ENCODE measurements at regions not wholly inside any gene's neighbourhood (a gene's known extent, or its start where the extent isn't known, plus 50 kb on each side); places are given as distances from the start of the nearest gene placed in this dataset.

GRCh38 chr3:132857317-132857716, 135.1 kb upstream of the NPHP3 start:
- no peak overlapping the region for H3K9ac ChIP-seq
- H3K9me3 ChIP-seq: no peaks in the 10 kb centered on the region
- POLR2A ChIA-PET: no interaction called here
- no peaks in the 10 kb centered on the region for H3K36me3 ChIP-seq (replicated peaks in 1 of 2; ENCODE audit: control insufficient read depth in 1 of 2, insufficient read depth in 2 of 2, low read length in 1 of 2)
- H3K27me3 ChIP-seq (ENCODE audit: insufficient read depth): no peaks in the 10 kb centered on the region
- no peaks in the 10 kb centered on the region for H3K9me2 ChIP-seq
- no peaks in the 10 kb centered on the region for H3F3A ChIP-seq (replicated peaks; ENCODE audit: insufficient read depth)
- no peak for DNase-seq
- CTCF ChIA-PET: no interaction called here
- 81% methylated on average over 1 of the region's 1 CpG for WGBS (ENCODE audit: low lambda C conversion rate)
- no peak overlapping the region for H3K27ac ChIP-seq (ENCODE audit: low read depth in 2 of 2, low read length in 1 of 2)
- H4K20me1 ChIP-seq (ENCODE audit: insufficient read depth): no peaks in the 10 kb centered on the region
- no peaks in the 10 kb centered on the region for H3K79me2 ChIP-seq (ENCODE audit: insufficient read depth)
- no peak overlapping the region for H3K4me2 ChIP-seq
- no peaks in the 10 kb centered on the region for H3K4me1 ChIP-seq (ENCODE audit: control insufficient read depth in 1 of 2, insufficient read depth in 2 of 2, low read depth in 1 of 2, low read length in 1 of 2)
- TF ChIP-seq EP300 (IDR thresholded peaks at IDR 0.05; ENCODE audit: borderline replicate concordance in 1 of 2, low read depth in 1 of 2, low read length in 1 of 2) (no peak), CHD2 (IDR thresholded peaks at IDR 0.05; ENCODE audit: low read length, partially characterized antibody) (no peak)
- no peak overlapping the region for H2AFZ ChIP-seq (ENCODE audit: low read depth)
- no peak overlapping the region for H3K4me3 ChIP-seq (ENCODE audit: low read depth in 2 of 2, low read length in 1 of 2)

GRCh38 chr3:132854856-132855535, 132.8 kb upstream of the NPHP3 start:
- H3K4me2 ChIP-seq: no peak overlapping the region
- no peak for DNase-seq
- no peaks in the 10 kb centered on the region for H3K9me2 ChIP-seq
- H3K27me3 ChIP-seq (ENCODE audit: insufficient read depth): no peaks in the 10 kb centered on the region
- ChIA-PET POLR2A (no interaction called here), CTCF (interaction anchor here (0.6 kb wide), 1 partner anchor 108 kb away, joined by 3 read pairs; no protein-coding TSS in a partner anchor)
- no peak overlapping the region for H2AFZ ChIP-seq (ENCODE audit: low read depth)
- H3K27ac ChIP-seq (ENCODE audit: low read depth in 2 of 2, low read length in 1 of 2): no peak overlapping the region
- H3K9me3 ChIP-seq: no peaks in the 10 kb centered on the region
- H3K4me1 ChIP-seq (ENCODE audit: control insufficient read depth in 1 of 2, insufficient read depth in 2 of 2, low read depth in 1 of 2, low read length in 1 of 2): no peaks in the 10 kb centered on the region
- H3K36me3 ChIP-seq (replicated peaks in 1 of 2; ENCODE audit: control insufficient read depth in 1 of 2, insufficient read depth in 2 of 2, low read length in 1 of 2): no peaks in the 10 kb centered on the region
- no peaks in the 10 kb centered on the region for H3F3A ChIP-seq (replicated peaks; ENCODE audit: insufficient read depth)
- no peaks in the 10 kb centered on the region for H3K79me2 ChIP-seq (ENCODE audit: insufficient read depth)
- no peak overlapping the region for H3K4me3 ChIP-seq (ENCODE audit: low read depth in 2 of 2, low read length in 1 of 2)
- TF ChIP-seq POLR2AphosphoS5 (IDR thresholded peaks at IDR 0.05; ENCODE audit: low read depth, low read length): no peak
- no peak for TF ChIP-seq FOXM1 (IDR thresholded peaks at IDR 0.05; ENCODE audit: low read depth)
- TF ChIP-seq NRF1 (IDR thresholded peaks at IDR 0.05; ENCODE audit: low read depth, low read length): no peak
- no peak for TF ChIP-seq EP300 (IDR thresholded peaks at IDR 0.05; ENCODE audit: borderline replicate concordance in 1 of 2, low read depth in 1 of 2, low read length in 1 of 2)
- TF ChIP-seq RXRA (IDR thresholded peaks at IDR 0.05; ENCODE audit: borderline replicate concordance, low read depth): no peak
- H4K20me1 ChIP-seq (ENCODE audit: insufficient read depth): no peaks in the 10 kb centered on the region
- WGBS (ENCODE audit: low lambda C conversion rate): 61% methylated on average over 5 of the region's 6 CpGs
- H3K9ac ChIP-seq: no peak overlapping the region

- H3K36me3 ChIP-seq (replicated peaks in 1 of 2; ENCODE audit: control insufficient read depth in 1 of 2, insufficient read depth in 2 of 2, low read length in 1 of 2): no peaks in the 10 kb centered on the region
- no peaks in the 10 kb centered on the region for H3K9me3 ChIP-seq
- no peaks in the 10 kb centered on the region for H3K27me3 ChIP-seq (ENCODE audit: insufficient read depth)
- no peak overlapping the region for H2AFZ ChIP-seq (ENCODE audit: low read depth)
- no peak overlapping the region for H3K4me2 ChIP-seq
- no peaks in the 10 kb centered on the region for H4K20me1 ChIP-seq (ENCODE audit: insufficient read depth)
- H3F3A ChIP-seq (replicated peaks; ENCODE audit: insufficient read depth): no peaks in the 10 kb centered on the region
- no peaks in the 10 kb centered on the region for H3K4me1 ChIP-seq (ENCODE audit: control insufficient read depth in 1 of 2, insufficient read depth in 2 of 2, low read depth in 1 of 2, low read length in 1 of 2)
- DNase-seq: no peak
- no peak for TF ChIP-seq REST (IDR thresholded peaks at IDR 0.05; ENCODE audit: low read depth, low read length)
- TF ChIP-seq EP300 (IDR thresholded peaks at IDR 0.05; ENCODE audit: borderline replicate concordance in 1 of 2, low read depth in 1 of 2, low read length in 1 of 2): no peak
- TF ChIP-seq MXI1 (IDR thresholded peaks at IDR 0.05; ENCODE audit: low read depth, low read length): no peak
- TF ChIP-seq, protein P1, sequence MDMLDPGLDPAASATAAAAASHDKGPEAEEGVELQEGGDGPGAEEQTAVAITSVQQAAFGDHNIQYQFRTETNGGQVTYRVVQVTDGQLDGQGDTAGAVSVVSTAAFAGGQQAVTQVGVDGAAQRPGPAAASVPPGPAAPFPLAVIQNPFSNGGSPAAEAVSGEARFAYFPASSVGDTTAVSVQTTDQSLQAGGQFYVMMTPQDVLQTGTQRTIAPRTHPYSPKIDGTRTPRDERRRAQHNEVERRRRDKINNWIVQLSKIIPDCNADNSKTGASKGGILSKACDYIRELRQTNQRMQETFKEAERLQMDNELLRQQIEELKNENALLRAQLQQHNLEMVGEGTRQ (IDR thresholded peaks at IDR 0.05; ENCODE audit: borderline replicate concordance, low read depth, low read length): no peak
- TF ChIP-seq FOXJ3 (CRISPR knock-in tag; IDR thresholded peaks at IDR 0.05): no peak
- ChIA-PET CTCF (interaction anchor here (1.0 to 1.4 kb wide), 2 partner anchors 10 to 67 kb away, joined by 3 read pairs; no protein-coding TSS in a partner anchor), POLR2A (no interaction called here)
- 48% methylated on average over 7 of the region's 7 CpGs for WGBS (ENCODE audit: low lambda C conversion rate)
- H3K4me3 ChIP-seq (ENCODE audit: low read depth in 2 of 2, low read length in 1 of 2): no peak overlapping the region
- no peak overlapping the region for H3K9ac ChIP-seq
- H3K79me2 ChIP-seq (ENCODE audit: insufficient read depth): no peaks in the 10 kb centered on the region
- H3K27ac ChIP-seq (ENCODE audit: low read depth in 2 of 2, low read length in 1 of 2): no peak overlapping the region
- H3K9me2 ChIP-seq: no peaks in the 10 kb centered on the region
These were observed 125.8 kb upstream of the NPHP3 start for GRCh38 chr3:132847849-132848625.
